Neutrophil (primary cell): ENCODE measurements at regions not wholly inside any gene's neighbourhood (a gene's known extent, or its start where the extent isn't known, plus 50 kb on each side); places are given as distances from the start of the nearest gene placed in this dataset.
"Not testable (repeated sequence)": the region's sequence is repeated elsewhere in the genome, so short reads cannot be mapped to it uniquely, and the experiment has no call there.

Source experiments
- H3K27ac ChIP-seq: fragments of 200-600 bp; sonication (generic); 2 replicates; pipeline ENCODE4 v1.5.1; 2016; ENCODE audit warnings: mild to moderate bottlenecking, moderate library complexity
- H3K27me3 ChIP-seq: fragments of 200-600 bp; sonication (generic); 2 replicates; pipeline ENCODE4 v1.6.0; 2016; ENCODE audit warnings: mild to moderate bottlenecking
- H3K36me3 ChIP-seq: fragments of 200-600 bp; sonication (generic); 2 replicates; pipeline ENCODE4 v1.5.1; 2017
- H3K4me1 ChIP-seq, 2 experiments: fragments of 200-600 bp in 1 of 2; sonication (generic) in 1 of 2; 1 replicate in 1 of 2; 2 replicates in 1 of 2; pipeline versions ENCODE4 v1.5.1 to v1.6.1; 2013 to 2016; ENCODE audit warnings: low read depth in 1 of 2, low read length in 1 of 2, mild to moderate bottlenecking in 1 of 2, moderate library complexity in 1 of 2; ENCODE audit not compliant: control insufficient read depth in 1 of 2, insufficient read depth in 1 of 2
- H3K4me3 ChIP-seq, 2 experiments: fragments of 200-600 bp in 1 of 2; sonication (generic) in 1 of 2; 1 replicate in 1 of 2; 2 replicates in 1 of 2; pipeline ENCODE4 v1.5.1; 2013 to 2016; ENCODE audit warnings: low read depth in 1 of 2, low read length in 1 of 2, mild to moderate bottlenecking in 1 of 2, moderate library complexity in 1 of 2
- H3K9me3 ChIP-seq: fragments of 200-600 bp; sonication (generic); 2 replicates; pipeline ENCODE4 v1.5.1; 2016
- CTCF ChIP-seq: fragments of 200-600 bp; sonication (generic); IDR thresholded peaks from 2 replicates; pipeline ENCODE4 v1.5.1; 2016; ENCODE audit warnings: antibody characterized with exemption

- no peak for TF ChIP-seq CTCF
- no peaks in the 10 kb centered on the region for H3K4me1 ChIP-seq
- no peaks in the 10 kb centered on the region for H3K9me3 ChIP-seq
- no peaks in the 10 kb centered on the region for H3K27me3 ChIP-seq
- no peak overlapping the region for H3K4me3 ChIP-seq
- no peak overlapping the region for H3K27ac ChIP-seq
- H3K36me3 ChIP-seq: no peaks in the 10 kb centered on the region
Measured at GRCh38 chr18:5021558-5021957, 175.5 kb downstream of the AKAIN1 start.

GRCh38 chr18:5015213-5015612, 181.8 kb downstream of the AKAIN1 start:
- H3K27ac ChIP-seq: no peak overlapping the region
- H3K36me3 ChIP-seq: no peaks in the 10 kb centered on the region
- H3K27me3 ChIP-seq: no peaks in the 10 kb centered on the region
- no peak overlapping the region for H3K4me3 ChIP-seq
- H3K9me3 ChIP-seq: no peaks in the 10 kb centered on the region
- no peak for TF ChIP-seq CTCF
- H3K4me1 ChIP-seq: no peaks in the 10 kb centered on the region

DNA sequence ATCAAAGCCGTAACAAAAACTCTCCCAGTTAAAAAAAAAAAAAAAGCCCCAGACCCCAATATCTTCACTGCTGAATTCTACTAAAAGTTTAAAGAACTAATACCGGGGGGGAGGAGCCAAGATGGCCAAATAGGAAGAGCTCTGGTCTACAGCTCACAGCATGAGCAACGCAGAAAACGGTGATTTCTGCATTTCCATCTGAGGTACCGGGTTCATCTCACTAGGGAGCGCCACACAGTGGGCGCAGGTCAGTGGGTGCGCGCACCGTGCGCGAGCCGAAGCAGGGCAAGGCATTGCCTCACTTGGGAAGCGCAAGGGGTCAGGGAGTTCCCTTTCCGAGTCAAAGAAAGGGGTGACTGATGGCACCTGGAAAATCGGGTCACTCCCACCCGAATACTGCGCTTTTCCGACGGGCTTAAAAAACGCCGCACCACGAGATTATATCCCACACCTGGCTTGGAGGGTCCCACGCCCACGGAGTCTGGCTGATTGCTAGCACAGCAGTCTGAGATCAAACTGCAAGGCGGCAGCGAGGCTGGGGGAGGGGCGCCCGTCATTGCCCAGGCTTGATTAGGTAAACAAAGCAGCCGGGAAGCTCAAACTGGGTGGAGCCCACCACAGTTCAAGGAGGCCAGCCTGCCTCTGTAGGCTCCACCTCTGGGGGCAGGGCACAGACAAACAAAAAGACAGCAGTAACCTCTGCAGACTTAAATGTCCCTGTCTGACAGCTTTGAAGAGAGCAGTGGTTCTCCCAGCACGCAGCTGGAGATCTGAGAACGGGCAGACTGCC, 192.8 kb downstream of the AKAIN1 start:
- H3K27ac ChIP-seq, H3K4me1 ChIP-seq, H3K9me3 ChIP-seq, H3K36me3 ChIP-seq, H3K4me3 ChIP-seq, H3K27me3 ChIP-seq: not testable (repeated sequence)

- H3K27ac ChIP-seq: no peak overlapping the region
- H3K4me1 ChIP-seq: no peaks in the 10 kb centered on the region
- no peak overlapping the region for H3K4me3 ChIP-seq
- TF ChIP-seq CTCF: no peak
- H3K27me3 ChIP-seq: no peaks in the 10 kb centered on the region
- no peaks in the 10 kb centered on the region for H3K9me3 ChIP-seq
- no peaks in the 10 kb centered on the region for H3K36me3 ChIP-seq
Measured at GRCh38 chr18:4994710-4995109, 202.3 kb downstream of the AKAIN1 start.

- H3K27ac ChIP-seq: no peak overlapping the region
- TF ChIP-seq CTCF: no peak
- no peaks in the 10 kb centered on the region for H3K9me3 ChIP-seq
- no peak overlapping the region for H3K4me3 ChIP-seq
- H3K27me3 ChIP-seq: no peaks in the 10 kb centered on the region
- H3K36me3 ChIP-seq: no peaks in the 10 kb centered on the region
- no peaks in the 10 kb centered on the region for H3K4me1 ChIP-seq
Measured at GRCh38 chr18:4987452-4988405, 209.3 kb downstream of the AKAIN1 start.

DNA sequence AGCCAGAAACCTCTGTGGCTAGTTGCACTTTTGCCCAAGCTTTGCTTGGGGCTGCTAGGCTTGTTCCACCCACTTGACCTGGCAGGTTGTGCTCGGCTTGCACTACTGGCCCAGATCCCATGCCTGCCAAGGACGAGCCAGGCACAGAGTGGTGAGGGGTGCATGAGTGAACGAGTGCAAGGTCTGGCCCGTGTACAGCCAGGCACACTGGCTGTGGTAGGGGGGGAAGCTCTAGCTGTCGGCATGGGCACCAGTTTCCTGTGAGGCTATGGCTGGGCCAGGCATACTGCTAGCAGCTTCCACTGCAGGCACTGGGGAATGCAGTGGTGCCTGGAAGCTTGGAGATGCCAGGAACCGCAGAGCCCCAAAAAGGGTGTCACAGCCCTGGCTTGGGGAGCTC, 210.4 kb downstream of the AKAIN1 start:
- no peaks in the 10 kb centered on the region for H3K9me3 ChIP-seq
- H3K27me3 ChIP-seq: no peaks in the 10 kb centered on the region
- H3K27ac ChIP-seq: no peak overlapping the region
- TF ChIP-seq CTCF: no peak
- H3K4me3 ChIP-seq: no peak overlapping the region
- H3K4me1 ChIP-seq: no peaks in the 10 kb centered on the region
- H3K36me3 ChIP-seq: no peaks in the 10 kb centered on the region
